SK-N-MC (cell line): ENCODE measurements at regions not wholly inside any gene's neighbourhood (a gene's known extent, or its start where the extent isn't known, plus 50 kb on each side); places are given as distances from the start of the nearest gene placed in this dataset.

Experiments
- DNase-seq: peaks from one replicate; pipeline ENCODE4 v3.0.0-alpha.2; 2011; ENCODE audit warnings: low read depth, low spot score
- H3K27ac ChIP-seq: fragments of 200-600 bp; sonication (generic); 2 replicates; pipeline ENCODE4 v1.5.1; 2016; ENCODE audit warnings: mixed run types
- H3K36me3 ChIP-seq: fragments of 200-600 bp; sonication (generic); 2 replicates; pipeline ENCODE4 v1.6.1; 2017; ENCODE audit warnings: antibody characterized with exemption, low read length, mixed read lengths; ENCODE audit not compliant: insufficient read depth
- H3K4me3 ChIP-seq: fragments of 200-600 bp; sonication (generic); 2 replicates; pipeline ENCODE4 v1.5.1; 2016
- H3K9ac ChIP-seq: fragments of 200-600 bp; sonication (generic); 2 replicates; pipeline ENCODE4 v1.8.0; 2017; ENCODE audit warnings: mixed run types, mixed read lengths; ENCODE audit not compliant: insufficient read length
- H3K9me3 ChIP-seq: fragments of 200-600 bp; sonication (generic); 2 replicates; pipeline ENCODE4 v1.6.1; 2017; ENCODE audit warnings: low read depth, mild to moderate bottlenecking, antibody characterized with exemption, low read length, moderate library complexity, mixed read lengths
- EZH2 ChIP-seq: fragments of 200-600 bp; sonication (generic); IDR thresholded peaks from one replicate; pipeline ENCODE4 v1.6.1; 2017; ENCODE audit warnings: antibody characterized with exemption
- FOXP2 ChIP-seq: optimal IDR thresholded peaks from 2 replicates; pipeline ENCODE3; 2011; ENCODE audit warnings: mild to moderate bottlenecking, moderate library complexity; ENCODE audit not compliant: insufficient read depth; ENCODE audit errors: extremely low read length, control extremely low read depth
- POLR2AphosphoS5 ChIP-seq: IDR thresholded peaks from 2 replicates; pipeline ENCODE4 v1.6.1; 2012; ENCODE audit warnings: mild to moderate bottlenecking, low read depth, low read length, borderline replicate concordance

DNA sequence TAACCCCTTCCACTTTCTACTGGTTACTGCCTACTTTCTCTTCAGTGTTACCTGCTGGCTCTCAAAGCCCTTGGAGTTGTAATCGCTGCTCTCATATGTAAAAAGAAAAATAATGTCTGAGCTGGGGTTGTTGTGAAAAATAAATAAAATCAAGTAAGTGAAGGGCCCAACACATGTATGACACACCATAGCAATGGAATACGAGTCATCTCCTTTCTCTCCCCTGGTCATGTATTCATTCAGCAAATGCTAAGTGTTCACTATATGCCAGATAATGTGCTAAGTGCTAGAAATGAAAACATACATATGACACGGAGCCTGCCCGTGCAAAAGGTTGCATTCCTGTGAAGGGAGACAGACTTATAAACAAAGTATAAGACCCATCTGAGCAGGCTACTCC lies 535.0 kb downstream of the RFC3 start:
- TF ChIP-seq EZH2 = no peak
- no peak for TF ChIP-seq POLR2AphosphoS5
- TF ChIP-seq FOXP2 = no peak
- Histone ChIP-seq H3K4me3 (no peak overlapping the region), H3K9ac (no peak overlapping the region), H3K27ac (no peak overlapping the region), H3K9me3 (no peaks in the 10 kb centered on the region), H3K36me3 (no peaks in the 10 kb centered on the region)
- DNase-seq = no peak

DNA sequence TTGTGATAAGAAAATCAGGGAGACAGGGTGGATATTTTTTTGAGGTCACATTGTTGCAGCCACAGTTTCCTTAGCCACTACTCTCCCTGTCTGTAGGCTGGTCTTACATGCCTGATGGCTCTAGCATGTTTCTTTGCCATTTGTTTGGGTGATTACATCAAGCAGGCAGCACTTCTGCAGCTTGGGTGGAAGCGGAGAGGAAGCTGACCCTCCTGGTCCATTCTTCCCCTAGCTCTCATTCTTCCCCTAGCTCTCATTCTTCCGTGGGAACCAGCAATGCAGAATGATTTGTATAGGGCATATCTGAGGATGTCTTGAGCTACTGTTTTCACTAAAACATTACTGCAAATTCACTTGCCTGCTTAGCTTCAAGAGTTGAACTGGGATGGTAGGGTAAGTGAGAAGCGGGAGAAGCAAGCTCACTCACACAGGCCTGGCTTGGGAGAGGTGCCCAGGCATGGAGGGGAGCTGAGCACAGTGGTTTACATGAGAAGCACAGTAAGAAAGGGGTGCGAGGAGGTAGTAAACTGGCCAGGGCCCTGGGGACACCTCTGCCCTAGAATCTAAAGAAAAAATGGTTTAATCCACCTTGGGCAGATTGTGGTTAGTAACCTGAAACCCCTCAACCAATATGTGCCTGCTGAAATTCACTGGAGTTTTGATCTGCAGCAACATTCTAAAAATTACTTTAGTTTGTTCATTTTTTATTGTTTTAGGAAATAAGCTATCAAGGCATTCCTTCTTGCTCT lies 538.9 kb downstream of the RFC3 start:
- no peak overlapping the region for H3K27ac ChIP-seq
- no peaks in the 10 kb centered on the region for H3K9me3 ChIP-seq
- DNase-seq = no peak
- H3K9ac ChIP-seq = no peak overlapping the region
- TF ChIP-seq EZH2 = no peak
- TF ChIP-seq FOXP2 = no peak
- TF ChIP-seq POLR2AphosphoS5 = no peak
- H3K4me3 ChIP-seq = no peak overlapping the region
- no peaks in the 10 kb centered on the region for H3K36me3 ChIP-seq

DNA sequence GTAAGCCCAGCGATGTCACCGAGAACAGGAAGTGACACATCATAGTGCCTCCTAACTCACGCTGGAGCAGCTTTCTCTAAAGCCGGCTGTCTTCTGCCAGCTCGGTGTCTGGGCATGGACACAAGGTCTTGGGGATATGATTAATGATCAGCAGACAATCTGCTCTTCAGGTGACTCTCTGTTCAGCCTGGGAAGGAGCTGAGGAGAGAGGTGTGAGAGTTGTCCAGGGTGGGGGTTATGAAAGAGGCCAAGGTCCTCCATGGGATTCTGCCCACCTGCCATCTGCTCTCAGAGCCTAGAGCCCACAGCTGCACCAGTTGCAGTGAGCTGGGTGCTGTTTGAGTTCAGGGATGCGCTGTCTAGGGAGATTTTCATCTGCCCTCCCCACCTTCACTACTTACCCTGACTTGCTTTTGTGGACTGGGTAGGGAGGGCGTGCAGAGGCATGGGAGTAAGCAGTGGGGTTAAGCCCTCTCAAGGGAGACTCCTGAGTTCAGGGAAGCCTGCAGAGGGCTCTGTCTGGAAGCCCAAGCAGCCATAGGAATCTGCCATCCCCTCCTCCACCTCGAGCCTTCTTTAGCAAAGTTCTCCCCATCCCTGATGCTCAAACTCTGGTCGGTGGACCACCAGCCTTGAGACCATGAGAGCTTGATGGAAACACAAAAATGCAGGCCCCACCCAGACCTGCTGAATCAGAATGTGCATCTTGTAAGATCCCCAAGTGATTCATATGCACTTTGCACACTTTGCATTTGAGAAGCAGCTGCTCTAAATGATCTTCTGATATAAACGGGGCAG lies 539.7 kb downstream of the RFC3 start:
- no peak overlapping the region for H3K9ac ChIP-seq
- no peaks in the 10 kb centered on the region for H3K9me3 ChIP-seq
- no peak overlapping the region for H3K27ac ChIP-seq
- DNase-seq = no peak
- no peaks in the 10 kb centered on the region for H3K36me3 ChIP-seq
- TF ChIP-seq EZH2 (no peak), POLR2AphosphoS5 (no peak), FOXP2 (no peak)
- no peak overlapping the region for H3K4me3 ChIP-seq

DNA sequence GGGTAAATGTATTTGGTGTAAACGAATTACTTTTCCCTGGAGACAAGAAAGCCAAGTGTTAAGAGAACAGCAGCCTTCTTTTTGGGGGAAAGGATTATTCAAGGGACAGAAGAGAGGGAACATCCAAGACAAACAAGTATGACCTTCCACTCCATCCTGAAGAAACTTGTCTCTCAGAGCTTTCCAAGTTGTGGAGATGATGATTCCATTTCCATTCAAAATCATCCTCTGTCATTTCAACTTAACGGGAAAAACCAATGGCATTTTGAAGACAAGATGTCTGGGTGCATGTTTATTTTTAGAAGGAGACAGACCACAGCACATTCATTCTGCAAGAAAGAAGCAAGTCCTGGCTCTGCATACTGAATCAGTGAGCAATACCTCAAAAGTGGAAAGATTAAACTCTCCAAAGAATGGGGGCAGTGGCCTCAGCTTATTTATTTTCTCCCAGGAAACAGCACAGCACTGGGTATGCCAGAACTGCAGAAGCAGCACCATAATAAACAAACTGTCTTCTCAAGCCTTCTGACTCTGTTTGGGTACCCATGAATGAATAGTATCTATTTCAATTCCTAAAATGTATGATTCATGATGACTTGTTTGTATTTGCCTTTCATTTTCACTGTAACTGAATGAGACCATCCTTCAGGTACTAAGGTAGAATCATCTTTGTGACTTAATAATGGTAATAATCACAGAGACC lies 541.0 kb downstream of the RFC3 start:
- DNase-seq = no peak
- TF ChIP-seq FOXP2 = no peak
- TF ChIP-seq POLR2AphosphoS5 = no peak
- TF ChIP-seq EZH2 = no peak
- Histone ChIP-seq H3K9ac (no peak overlapping the region), H3K4me3 (no peak overlapping the region), H3K36me3 (no peaks in the 10 kb centered on the region), H3K27ac (no peak overlapping the region), H3K9me3 (no peaks in the 10 kb centered on the region)

DNA sequence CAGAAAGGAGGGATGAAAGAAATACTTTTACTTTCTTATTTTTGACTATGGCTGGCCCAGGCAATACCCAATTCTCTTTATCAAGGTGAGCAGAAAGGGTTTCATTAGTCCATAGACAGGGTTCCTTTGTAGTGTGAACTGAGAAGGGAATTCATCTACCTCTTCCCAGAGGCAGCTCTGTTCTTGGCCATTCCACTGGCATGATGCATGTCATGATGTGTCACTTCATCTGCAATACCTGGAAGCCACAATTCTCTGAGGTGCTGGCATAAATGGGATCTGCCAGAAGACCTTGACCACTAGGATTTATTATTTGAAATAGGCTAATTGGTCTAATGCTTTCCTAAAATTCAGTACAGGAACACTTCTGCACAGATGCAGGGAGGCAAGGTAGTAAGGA lies 542.8 kb downstream of the RFC3 start:
- Histone ChIP-seq H3K9ac (no peak overlapping the region), H3K9me3 (no peaks in the 10 kb centered on the region), H3K36me3 (no peaks in the 10 kb centered on the region), H3K4me3 (no peak overlapping the region), H3K27ac (no peak overlapping the region)
- DNase-seq = no peak
- TF ChIP-seq POLR2AphosphoS5 (no peak), FOXP2 (no peak), EZH2 (no peak)

DNA sequence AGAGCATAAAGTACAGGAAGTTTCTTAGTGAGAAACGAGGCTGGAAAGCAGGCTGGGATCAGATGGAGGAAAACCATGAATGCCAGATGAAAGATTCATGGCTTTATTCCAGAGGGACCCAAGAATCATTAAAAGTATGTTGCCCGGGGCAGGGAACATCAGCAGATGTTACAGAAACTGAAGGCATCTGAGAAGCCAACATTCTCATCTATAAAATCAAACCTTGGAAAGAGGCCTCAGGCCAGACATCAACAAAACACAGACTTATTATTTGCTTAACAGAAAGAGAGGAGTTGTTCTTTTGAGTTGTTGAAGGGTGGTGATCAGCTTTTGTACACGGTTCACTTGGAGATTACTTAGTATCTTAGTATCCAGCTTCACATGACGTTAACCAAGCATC lies 543.6 kb downstream of the RFC3 start:
- no peaks in the 10 kb centered on the region for H3K9me3 ChIP-seq
- no peak overlapping the region for H3K4me3 ChIP-seq
- no peak overlapping the region for H3K27ac ChIP-seq
- no peaks in the 10 kb centered on the region for H3K36me3 ChIP-seq
- TF ChIP-seq FOXP2 = no peak
- no peak for TF ChIP-seq EZH2
- peak; percentile 37 for DNase-seq
- no peak overlapping the region for H3K9ac ChIP-seq

DNA sequence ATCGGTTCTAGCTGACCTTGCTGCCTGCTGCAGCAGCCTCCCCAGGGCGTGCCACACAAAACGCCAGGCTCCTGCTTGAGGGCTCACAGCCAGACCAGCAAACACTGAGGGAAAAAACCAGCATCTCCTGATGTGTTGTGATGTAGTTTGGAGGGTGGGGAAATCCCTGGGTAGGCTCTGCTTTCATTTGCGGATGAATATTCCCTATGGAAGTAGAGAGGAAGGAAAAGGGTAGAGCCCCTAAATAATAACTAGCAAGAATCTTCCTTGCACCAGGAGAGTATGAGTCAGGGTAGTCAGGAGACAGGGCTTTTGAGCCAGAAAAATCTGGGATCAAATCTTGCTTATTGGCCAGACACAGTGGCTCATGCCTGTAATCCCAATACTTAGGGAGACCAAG lies 545.3 kb downstream of the RFC3 start:
- H3K9ac ChIP-seq = no peak overlapping the region
- TF ChIP-seq POLR2AphosphoS5 = no peak
- no peak for TF ChIP-seq EZH2
- TF ChIP-seq FOXP2 = no peak
- H3K27ac ChIP-seq = no peak overlapping the region
- H3K4me3 ChIP-seq = no peak overlapping the region
- no peaks in the 10 kb centered on the region for H3K9me3 ChIP-seq
- no peak for DNase-seq
- H3K36me3 ChIP-seq = no peaks in the 10 kb centered on the region

DNA sequence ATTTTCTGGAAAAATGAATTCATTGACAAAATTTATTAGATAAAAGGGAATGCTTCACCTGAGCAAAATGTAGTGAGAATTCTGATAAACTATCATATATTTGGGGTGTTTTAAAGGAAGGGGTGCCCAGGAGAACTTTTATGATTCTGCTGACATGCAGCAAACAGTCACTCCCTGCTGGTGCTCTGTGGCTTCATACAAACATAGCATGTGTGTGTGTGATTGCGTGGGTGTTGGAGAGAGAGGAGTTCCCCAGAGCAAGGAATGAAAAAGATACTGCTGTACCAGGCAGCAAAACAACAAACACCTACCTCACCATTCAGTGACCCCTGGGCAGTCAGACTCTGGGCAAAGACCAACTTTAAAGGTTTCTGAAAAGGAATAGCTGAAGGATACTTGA lies 546.7 kb downstream of the RFC3 start:
- Histone ChIP-seq H3K36me3 (no peaks in the 10 kb centered on the region), H3K9me3 (no peaks in the 10 kb centered on the region), H3K9ac (no peak overlapping the region), H3K4me3 (no peak overlapping the region), H3K27ac (no peak overlapping the region)
- no peak for DNase-seq
- TF ChIP-seq FOXP2 = no peak
- TF ChIP-seq EZH2 = no peak
- no peak for TF ChIP-seq POLR2AphosphoS5
